H1 (cell line): ENCODE measurements at regions not wholly inside any gene's neighbourhood (a gene's known extent, or its start where the extent isn't known, plus 50 kb on each side); places are given as distances from the start of the nearest gene placed in this dataset.
A peak's percentile ranks its signal among the peaks of the same experiment; 100 is the strongest.

Source experiments
- CTCF ChIA-PET: fragments of 300-600 bp; sonication (Branson Sonifier 250); formaldehyde crosslinking; loops from one replicate; lab custom pipeline; 2021; ENCODE audit not compliant: partially characterized antibody; lab: Charles Lee
- POLR2A ChIA-PET: fragments of 300-600 bp; sonication (Branson Sonifier 250); formaldehyde crosslinking; loops from one replicate; lab custom pipeline; 2021; ENCODE audit warnings: inconsistent platforms; ENCODE audit not compliant: partially characterized antibody; lab: Charles Lee
- DNase-seq, 2 experiments: peaks; one replicate each; pipeline versions ENCODE4 v3.0.0 to v3.0.0-alpha.2; 2010 to 2022; ENCODE audit warnings: low spot score in 2 of 2, low read depth in 1 of 2, mixed read lengths in 1 of 2
- FAIRE-seq: peaks from 2 replicates; lab custom pipeline; 2011; peaks lifted over from hg19 to GRCh38; lab: Jason Lieb, UNC
- H2AFZ ChIP-seq: 2 replicates; pipeline ENCODE4 v1.8.1; 2012; ENCODE audit warnings: low read length, inconsistent platforms
- H2AK5ac ChIP-seq: 2 replicates; pipeline ENCODE4 v1.6.1; 2013; ENCODE audit warnings: low read depth, low read length
- H2BK120ac ChIP-seq: replicated peaks from 2 replicates; pipeline ENCODE3; 2013; ENCODE audit warnings: low read depth, low read length, inconsistent platforms
- H2BK12ac ChIP-seq: 2 replicates; pipeline ENCODE4 v1.6.1; 2013; ENCODE audit warnings: low read depth, low read length
- H2BK15ac ChIP-seq: 2 replicates; pipeline ENCODE4 v1.6.1; 2013; ENCODE audit warnings: low read length
- H2BK20ac ChIP-seq: 2 replicates; pipeline ENCODE4 v1.6.1; 2013; ENCODE audit warnings: low read length
- H2BK5ac ChIP-seq: 2 replicates; pipeline ENCODE4 v1.6.1; 2013; ENCODE audit warnings: low read depth, low read length
- H3K14ac ChIP-seq: 2 replicates; pipeline ENCODE4 v1.6.1; 2013; ENCODE audit warnings: inconsistent platforms; ENCODE audit not compliant: insufficient read length
- H3K18ac ChIP-seq: 2 replicates; pipeline ENCODE4 v1.6.1; 2013; ENCODE audit warnings: low read length; ENCODE audit errors: extremely low read depth
- H3K23ac ChIP-seq: 2 replicates; pipeline ENCODE4 v1.6.1; 2013; ENCODE audit warnings: inconsistent platforms; ENCODE audit not compliant: insufficient read length
- H3K23me2 ChIP-seq: 2 replicates; pipeline ENCODE4 v1.6.1; 2013; ENCODE audit warnings: low read depth, low read length
- H3K27ac ChIP-seq: 2 replicates; pipeline ENCODE4 v1.6.1; 2011; ENCODE audit warnings: low read depth, low read length, inconsistent platforms
- H3K27me3 ChIP-seq, 4 experiments: replicated peaks in 1 of 4; 1 replicate in 1 of 4; 2 replicates in 3 of 4; pipeline versions ENCODE4 v1.6.1 to v1.8.1; 2011 to 2013; ENCODE audit warnings: low read length in 3 of 4, mild to moderate bottlenecking in 3 of 4, inconsistent platforms in 2 of 4, mixed read lengths in 2 of 4, moderate library complexity in 1 of 4; ENCODE audit not compliant: control insufficient read depth in 3 of 4, insufficient read depth in 3 of 4; ENCODE audit errors: extremely low read depth in 1 of 4
- H3K36me3 ChIP-seq, 4 experiments: 2 replicates each; pipeline versions ENCODE4 v1.6.1 to v1.8.1; 2011 to 2013; ENCODE audit warnings: mild to moderate bottlenecking in 4 of 4, low read length in 3 of 4, moderate library complexity in 2 of 4, control low read depth in 1 of 4, inconsistent platforms in 1 of 4; ENCODE audit not compliant: insufficient read depth in 4 of 4, control insufficient read depth in 2 of 4
- H3K4ac ChIP-seq: replicated peaks from 2 replicates; pipeline ENCODE3; 2013; ENCODE audit warnings: low read length, low read depth, mixed read lengths, inconsistent platforms; ENCODE audit not compliant: insufficient read length
- H3K4me1 ChIP-seq, 4 experiments: replicated peaks in 1 of 4; 1 replicate in 1 of 4; 2 replicates in 3 of 4; pipeline versions ENCODE4 v1.6.1 to v1.8.1; 2011 to 2013; ENCODE audit warnings: low read length in 3 of 4, inconsistent platforms in 2 of 4, mixed read lengths in 1 of 4; ENCODE audit not compliant: insufficient read depth in 4 of 4, control insufficient read depth in 3 of 4
- H3K4me2 ChIP-seq, 2 experiments: 2 replicates each; pipeline versions ENCODE4 v1.6.1 to v1.8.1; 2011 to 2013; ENCODE audit warnings: low read depth in 2 of 2, low read length in 2 of 2, control low read depth in 1 of 2, inconsistent platforms in 1 of 2, mild to moderate bottlenecking in 1 of 2; ENCODE audit not compliant: insufficient read depth in 1 of 2
- H3K4me3 ChIP-seq, 4 experiments: fragments of 200-600, 300-600 bp in 1 of 4; sonication (generic), shearing (Covaris generic), sonication (Bioruptor Twin) in 1 of 4; 2 replicates each; pipeline versions ENCODE4 v1.5.1 to v1.8.1; 2011 to 2016; ENCODE audit warnings: low read length in 4 of 4, low read depth in 3 of 4, control low read depth in 2 of 4, inconsistent platforms in 2 of 4, mild to moderate bottlenecking in 2 of 4, mixed read lengths in 1 of 4, moderate library complexity in 1 of 4; ENCODE audit not compliant: insufficient read depth in 2 of 4; ENCODE audit errors: extremely low read depth in 1 of 4
- H3K56ac ChIP-seq: replicated peaks from 2 replicates; pipeline ENCODE3; 2013; ENCODE audit warnings: low read depth, mild to moderate bottlenecking, mixed read lengths, low read length, inconsistent platforms; ENCODE audit not compliant: insufficient read length
- H3K79me1 ChIP-seq: 2 replicates; pipeline ENCODE4 v1.6.1; 2013; ENCODE audit warnings: low read depth, low read length, control low read depth
- H3K79me2 ChIP-seq, 2 experiments: 2 replicates each; pipeline versions ENCODE4 v1.6.1 to v1.8.1; 2012 to 2013; ENCODE audit warnings: low read length in 2 of 2, mild to moderate bottlenecking in 2 of 2, inconsistent platforms in 1 of 2; ENCODE audit not compliant: insufficient read depth in 2 of 2, control insufficient read depth in 1 of 2
- H3K9ac ChIP-seq, 4 experiments: replicated peaks in 1 of 4; 1 replicate in 1 of 4; 2 replicates in 3 of 4; pipeline versions ENCODE4 v1.6.1 to v1.8.1; 2011 to 2013; ENCODE audit warnings: low read depth in 3 of 4, low read length in 3 of 4, control low read depth in 2 of 4, mild to moderate bottlenecking in 2 of 4, moderate library complexity in 2 of 4, inconsistent platforms in 1 of 4; ENCODE audit errors: extremely low read depth in 1 of 4
- H3K9me3 ChIP-seq, 2 experiments: 2 replicates each; pipeline versions ENCODE4 v1.6.1 to v1.8.1; 2012 to 2013; ENCODE audit warnings: mild to moderate bottlenecking in 2 of 2, moderate library complexity in 2 of 2, control low read depth in 1 of 2, inconsistent platforms in 1 of 2, low read depth in 1 of 2, low read length in 1 of 2, mixed read lengths in 1 of 2; ENCODE audit not compliant: insufficient read depth in 2 of 2
- H4K20me1 ChIP-seq, 2 experiments: replicated peaks in 1 of 2; 2 replicates each; pipeline versions ENCODE3 to v1.8.1; 2011 to 2013; ENCODE audit warnings: inconsistent platforms in 2 of 2, low read length in 2 of 2, mild to moderate bottlenecking in 1 of 2; ENCODE audit not compliant: insufficient read depth in 2 of 2, control insufficient read depth in 1 of 2
- H4K5ac ChIP-seq: 2 replicates; pipeline ENCODE4 v1.6.1; 2013; ENCODE audit warnings: low read length, low read depth, mixed read lengths, inconsistent platforms; ENCODE audit not compliant: insufficient read length
- H4K8ac ChIP-seq: 2 replicates; pipeline ENCODE4 v1.8.0; 2013; ENCODE audit warnings: mild to moderate bottlenecking, moderate library complexity, low read length, inconsistent platforms; ENCODE audit not compliant: insufficient read depth; ENCODE audit errors: extremely low read depth
- H4K91ac ChIP-seq: replicated peaks from 2 replicates; pipeline ENCODE3; 2013; ENCODE audit warnings: low read length, mixed read lengths, inconsistent platforms; ENCODE audit not compliant: insufficient read length
- CBX5 ChIP-seq: fragments of 300-800, 300-1000 bp; sonication (generic); IDR thresholded peaks from 2 replicates; pipeline ENCODE4 v1.7.1; 2016; ENCODE audit warnings: antibody characterized with exemption, low read length, low read depth
- KDM4A ChIP-seq: IDR thresholded peaks from one replicate; pipeline ENCODE4 v1.7.1; 2012; ENCODE audit warnings: low read depth, mild to moderate bottlenecking, moderate library complexity, low read length, inconsistent platforms; ENCODE audit not compliant: severe bottlenecking
- NANOG ChIP-seq: IDR thresholded peaks from 2 replicates; pipeline ENCODE4 v1.6.1; 2011; ENCODE audit warnings: low read length, low read depth, mild to moderate bottlenecking, inconsistent platforms; ENCODE audit not compliant: insufficient read depth, poor library complexity, severe bottlenecking
- RXRA ChIP-seq: IDR thresholded peaks from 2 replicates; pipeline ENCODE4 v1.6.1; 2011; ENCODE audit warnings: low read depth, mild to moderate bottlenecking, low read length, moderate library complexity; ENCODE audit not compliant: insufficient read depth
- SUZ12 ChIP-seq: fragments of 200-600 bp; sonication (generic); IDR thresholded peaks from 2 replicates; pipeline ENCODE4 v1.6.1; 2012; ENCODE audit warnings: mild to moderate bottlenecking, inconsistent platforms, low read length, moderate library complexity, mixed read lengths
- TAF7 ChIP-seq: optimal IDR thresholded peaks from 2 replicates; pipeline ENCODE3; 2011; ENCODE audit warnings: low read depth, mild to moderate bottlenecking, inconsistent platforms, low read length, moderate library complexity, borderline replicate concordance
- TEAD4 ChIP-seq: IDR thresholded peaks from 2 replicates; pipeline ENCODE4 v1.6.1; 2012; ENCODE audit warnings: low read depth, low read length, inconsistent platforms, mixed read lengths
- WGBS, 2 experiments: shearing (Covaris generic) in 1 of 2; methylation state at CpG; one replicate each; pipeline versions ENCODE4 v1.1.6 to v1.1.7; 2013 to 2015; ENCODE audit warnings: low lambda C conversion rate in 2 of 2, mixed read lengths in 2 of 2, inconsistent platforms in 1 of 2, low coverage in 1 of 2, missing lambda C conversion rate in 1 of 2; ENCODE audit not compliant: insufficient replicate concordance in 2 of 2, insufficient coverage in 1 of 2, insufficient read length in 1 of 2; ENCODE audit errors: extremely low coverage in 1 of 2, missing lambda C conversion rate in 1 of 2; 5-methylcytosine and 5-hydroxymethylcytosine counted together

- POLR2A ChIA-PET = interaction anchor here (0.6 kb wide), 1 partner anchor 456 kb away, joined by 4 read pairs; no protein-coding TSS in a partner anchor
- 65% methylated on average over 7 of the region's 7 CpGs; no CpG with 5 or more reads in 1 of the 2 experiments for WGBS, 2 experiments
- peak overlapping the region; percentile 2; the same call in 1 of the 2 replicates for H2BK12ac ChIP-seq
- no peak overlapping the region for H3K23ac ChIP-seq
- CTCF ChIA-PET = no interaction called here
- no peaks in the 10 kb centered on the region for H3K79me1 ChIP-seq
- H3K79me2 ChIP-seq = no peaks in the 10 kb centered on the region
- H3K9ac ChIP-seq = no peak overlapping the region
- no peaks in the 10 kb centered on the region for H3K36me3 ChIP-seq
- no peak overlapping the region for H2BK120ac ChIP-seq
- H3K4me2 ChIP-seq = peak overlapping the region in 1 of 2 experiments; percentile 7; a peak in 1 of 4 replicates
- DNase-seq (peak in 1 of 2 experiments; percentile 34), FAIRE-seq (no peak)
- H3K27ac ChIP-seq = no peak overlapping the region
- no peak overlapping the region for H3K4ac ChIP-seq
- TF ChIP-seq CBX5 (no peak), RXRA (no peak), KDM4A (no peak), TEAD4 (0 out of 2 replicates have a peak, but pooled peaks have one; percentile 26), TAF7 (no peak), SUZ12 (no peak), NANOG (no peak)
- H3K23me2 ChIP-seq = no peaks in the 10 kb centered on the region
- H4K91ac ChIP-seq = no peak overlapping the region
- no peak overlapping the region for H4K5ac ChIP-seq
- no peak overlapping the region for H2BK20ac ChIP-seq
- peak overlapping the region; percentile 7; the same call in 1 of the 2 replicates for H2BK5ac ChIP-seq
- no peak overlapping the region for H3K14ac ChIP-seq
- H3K9me3 ChIP-seq = no peaks in the 10 kb centered on the region
- no peak overlapping the region for H2BK15ac ChIP-seq
- no peaks in the 10 kb centered on the region for H3K27me3 ChIP-seq
- no peak overlapping the region for H3K4me3 ChIP-seq
- peaks cover 0 to 10% (median 4%) of the 10 kb centered on the region in 4 experiments; a peak in 2 of 7 replicates for H3K4me1 ChIP-seq
- no peak overlapping the region for H4K8ac ChIP-seq
- no peaks in the 10 kb centered on the region for H4K20me1 ChIP-seq
- no peak overlapping the region; the same call in 1 of the 2 replicates for H2AK5ac ChIP-seq
- peak overlapping the region; percentile 68; the same call in 1 of the 2 replicates for H2AFZ ChIP-seq
- H3K56ac ChIP-seq = no peak overlapping the region
- no peak overlapping the region for H3K18ac ChIP-seq
These were observed 85.1 kb downstream of the GJA1 start for GRCh38 chr6:121520337-121521163.
